OCI-LY1 (cell line): ENCODE measurements at regions not wholly inside any gene's neighbourhood (a gene's known extent, or its start where the extent isn't known, plus 50 kb on each side); places are given as distances from the start of the nearest gene placed in this dataset.

ENCODE experiments used
- H2AFZ ChIP-seq: fragments of 200-600 bp; sonication (generic), shearing (Covaris generic); 2 replicates; pipeline ENCODE4 v1.6.0; 2014; ENCODE audit warnings: antibody characterized with exemption, mild to moderate bottlenecking, low read length
- H3F3A ChIP-seq: fragments of 200-600 bp; sonication (generic), shearing (Covaris generic); 2 replicates; pipeline ENCODE4 v1.6.0; 2014; ENCODE audit warnings: mild to moderate bottlenecking, antibody characterized with exemption, low read length, moderate library complexity; ENCODE audit not compliant: insufficient read depth
- H3K27ac ChIP-seq: fragments of 200-600 bp; sonication (generic); 2 replicates; pipeline ENCODE4 v1.5.1; 2014; ENCODE audit warnings: low read length, mixed run types, mild to moderate bottlenecking, low read depth; ENCODE audit not compliant: poor library complexity, severe bottlenecking
- H3K27me3 ChIP-seq: fragments of 200-600 bp; sonication (generic); 2 replicates; pipeline ENCODE4 v1.6.0; 2014; ENCODE audit warnings: antibody characterized with exemption, mild to moderate bottlenecking, low read length, moderate library complexity; ENCODE audit not compliant: insufficient read depth
- H3K36me3 ChIP-seq: fragments of 200-600 bp; sonication (generic); 2 replicates; pipeline ENCODE4 v1.6.1; 2014; ENCODE audit warnings: mild to moderate bottlenecking, antibody characterized with exemption, low read length, moderate library complexity, mixed read lengths; ENCODE audit not compliant: insufficient read depth
- H3K4me1 ChIP-seq: fragments of 200-600 bp; sonication (generic); 2 replicates; pipeline ENCODE4 v1.5.1; 2014; ENCODE audit warnings: mild to moderate bottlenecking, low read length, moderate library complexity; ENCODE audit not compliant: insufficient read depth, severe bottlenecking
- H3K4me2 ChIP-seq: fragments of 200-600 bp; sonication (generic), shearing (Covaris generic); 2 replicates; pipeline ENCODE4 v1.6.1; 2014; ENCODE audit warnings: low read length
- H3K4me3 ChIP-seq: fragments of 200-600 bp; sonication (generic); 2 replicates; pipeline ENCODE4 v1.5.1; 2014; ENCODE audit warnings: low read length, low read depth, mild to moderate bottlenecking, mixed read lengths; ENCODE audit not compliant: poor library complexity, severe bottlenecking
- H3K79me2 ChIP-seq: fragments of 200-600 bp; shearing (Covaris generic); 2 replicates; pipeline ENCODE4 v1.6.1; 2016; ENCODE audit warnings: mixed run types, low read length, mixed read lengths; ENCODE audit not compliant: insufficient read depth
- H3K9ac ChIP-seq: fragments of 200-600 bp; sonication (generic), shearing (Covaris generic); 2 replicates; pipeline ENCODE4 v1.6.1; 2014; ENCODE audit warnings: mild to moderate bottlenecking, low read length, mixed read lengths
- H3K9me2 ChIP-seq: fragments of 200-600 bp; sonication (generic), shearing (Covaris generic); 2 replicates; pipeline ENCODE4 v1.6.1; 2014; ENCODE audit warnings: low read depth, mild to moderate bottlenecking, low read length, mixed read lengths
- H3K9me3 ChIP-seq: fragments of 200-600 bp; shearing (Covaris generic); 2 replicates; pipeline ENCODE4 v1.6.1; 2014; ENCODE audit warnings: low read length, mixed read lengths
- H4K20me1 ChIP-seq: fragments of 200-600 bp; sonication (generic), shearing (Covaris generic); 2 replicates; pipeline ENCODE4 v1.6.0; 2016; ENCODE audit warnings: mild to moderate bottlenecking, low read length; ENCODE audit not compliant: insufficient read depth
- CTCF ChIP-seq: fragments of 200-600 bp; sonication (generic), shearing (Covaris generic); IDR thresholded peaks from 2 replicates; pipeline ENCODE4 v1.5.1; 2017; ENCODE audit warnings: mild to moderate bottlenecking, antibody characterized with exemption, low read length, moderate library complexity, mixed read lengths
- EZH2 ChIP-seq: fragments of 200-600 bp; sonication (generic), shearing (Covaris generic); IDR thresholded peaks from 2 replicates; pipeline ENCODE4 v1.8.0; 2017; ENCODE audit warnings: borderline replicate concordance, mixed run types, mild to moderate bottlenecking, antibody characterized with exemption, low read length, moderate library complexity, mixed read lengths

DNA sequence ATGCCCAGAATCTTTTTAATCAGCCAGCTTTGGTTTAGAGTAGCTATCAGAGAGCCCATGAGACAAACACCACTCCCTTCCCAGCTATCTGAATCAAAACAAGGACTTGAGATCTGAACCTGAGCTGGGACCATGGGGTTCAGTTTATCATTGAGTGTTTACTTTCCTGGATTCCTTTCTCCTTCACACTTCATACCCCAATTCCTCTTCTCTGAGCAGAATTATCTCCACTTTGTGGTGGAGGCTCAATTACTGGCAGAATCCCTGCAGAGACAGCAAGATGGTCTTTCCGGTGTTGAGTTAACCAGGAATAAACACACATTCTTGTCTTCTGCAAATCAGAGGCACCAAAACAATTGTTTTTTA is 102.4 kb downstream of the RPL22L1 start:
- H3K27me3 ChIP-seq = no peaks in the 10 kb centered on the region
- H3K79me2 ChIP-seq = no peaks in the 10 kb centered on the region
- no peak overlapping the region for H2AFZ ChIP-seq
- H3F3A ChIP-seq = no peaks in the 10 kb centered on the region
- no peaks in the 10 kb centered on the region for H3K36me3 ChIP-seq
- no peak overlapping the region for H3K27ac ChIP-seq
- no peak overlapping the region for H3K4me3 ChIP-seq
- no peaks in the 10 kb centered on the region for H3K4me1 ChIP-seq
- no peaks in the 10 kb centered on the region for H3K9me2 ChIP-seq
- no peaks in the 10 kb centered on the region for H4K20me1 ChIP-seq
- TF ChIP-seq EZH2 (no peak), CTCF (no peak)
- no peak overlapping the region for H3K9ac ChIP-seq
- no peaks in the 10 kb centered on the region for H3K9me3 ChIP-seq
- no peak overlapping the region for H3K4me2 ChIP-seq

DNA sequence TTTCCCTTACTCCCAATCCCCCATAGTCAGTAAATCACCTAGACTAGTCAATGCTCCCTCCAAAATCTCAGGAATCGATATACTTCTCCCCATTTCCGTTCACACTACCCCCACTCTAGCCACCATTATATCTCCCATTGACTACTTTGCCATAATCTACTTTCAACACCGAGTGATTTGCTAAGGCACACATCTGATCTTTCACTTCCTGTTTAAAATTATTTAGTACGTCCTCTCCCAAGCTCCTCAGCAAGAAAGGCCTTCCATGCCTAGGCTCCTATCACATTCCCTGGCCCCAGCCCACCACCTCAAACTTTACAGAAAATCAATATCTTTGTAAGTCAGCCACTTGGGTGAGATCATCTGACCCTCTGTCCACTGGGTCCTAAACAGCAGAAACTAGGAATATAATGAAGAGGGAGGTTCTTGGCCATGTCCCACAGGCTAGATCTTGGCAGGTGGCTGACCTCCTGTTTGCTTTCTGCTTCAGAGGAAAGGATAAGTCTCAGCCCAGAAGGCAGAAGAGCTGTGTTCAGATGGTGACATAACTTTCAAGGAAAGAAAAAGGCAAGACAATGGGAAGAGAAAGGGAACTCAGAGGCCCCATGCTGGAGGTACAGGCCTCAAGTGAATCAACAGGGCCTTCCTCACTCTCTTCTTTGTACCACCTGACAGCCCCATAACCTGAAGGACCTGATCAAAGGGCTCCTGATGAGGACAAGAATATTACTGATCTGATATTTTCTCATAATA is 103.0 kb downstream of the RPL22L1 start:
- Histone ChIP-seq H2AFZ (no peak overlapping the region), H3K79me2 (no peaks in the 10 kb centered on the region), H4K20me1 (no peaks in the 10 kb centered on the region), H3K9me2 (no peaks in the 10 kb centered on the region), H3K9ac (no peak overlapping the region), H3K4me1 (no peaks in the 10 kb centered on the region), H3K4me2 (no peak overlapping the region), H3K27me3 (no peaks in the 10 kb centered on the region), H3F3A (no peaks in the 10 kb centered on the region), H3K27ac (no peak overlapping the region), H3K4me3 (no peak overlapping the region), H3K9me3 (no peaks in the 10 kb centered on the region), H3K36me3 (no peaks in the 10 kb centered on the region)
- TF ChIP-seq CTCF (no peak), EZH2 (no peak)

DNA sequence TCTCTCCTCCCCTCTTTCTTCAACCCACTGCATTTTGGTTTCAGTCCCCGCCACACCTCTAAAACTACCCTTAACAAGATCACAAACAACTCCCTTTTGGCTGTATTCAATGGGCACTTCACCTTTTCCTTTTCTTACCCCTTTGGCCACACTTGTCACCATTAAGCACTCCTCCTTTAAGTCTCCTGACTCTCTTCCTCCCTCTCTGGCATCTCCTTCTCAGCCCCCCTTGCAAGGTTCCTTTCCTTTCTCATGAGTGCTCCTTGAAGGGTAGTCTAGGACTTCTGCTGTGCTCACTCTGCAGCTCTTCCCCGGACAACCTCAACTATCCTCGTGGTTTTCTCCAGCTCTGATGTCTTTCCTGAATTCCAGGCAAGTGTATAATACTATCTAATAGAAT is 103.7 kb downstream of the RPL22L1 start:
- Histone ChIP-seq H3K4me3 (no peak overlapping the region), H3K4me1 (no peaks in the 10 kb centered on the region), H3K36me3 (no peaks in the 10 kb centered on the region), H3K4me2 (no peak overlapping the region), H4K20me1 (no peaks in the 10 kb centered on the region), H3K27ac (no peak overlapping the region), H3K79me2 (no peaks in the 10 kb centered on the region), H3K9ac (no peak overlapping the region), H3F3A (no peaks in the 10 kb centered on the region), H3K9me3 (no peaks in the 10 kb centered on the region), H3K9me2 (no peaks in the 10 kb centered on the region), H2AFZ (no peak overlapping the region), H3K27me3 (no peaks in the 10 kb centered on the region)
- TF ChIP-seq CTCF = no peak
- no peak for TF ChIP-seq EZH2
